OCI-LY3 (cell line): ENCODE measurements at regions not wholly inside any gene's neighbourhood (a gene's known extent, or its start where the extent isn't known, plus 50 kb on each side); places are given as distances from the start of the nearest gene placed in this dataset.

Experiments used
- EZH2phosphoT487 ChIP-seq: fragments of 200-600 bp; shearing (Covaris generic); IDR thresholded peaks from 2 replicates; pipeline ENCODE4 v1.6.1; 2018; ENCODE audit warnings: antibody characterized with exemption, mixed run types, low read depth
- TF ChIP-seq, protein P1 (sequence below): fragments of 200-600, 300-600 bp; sonication (generic); IDR thresholded peaks from 2 replicates; pipeline ENCODE4 v1.5.1; 2014; ENCODE audit warnings: antibody characterized with exemption, low read length, low read depth

DNA sequence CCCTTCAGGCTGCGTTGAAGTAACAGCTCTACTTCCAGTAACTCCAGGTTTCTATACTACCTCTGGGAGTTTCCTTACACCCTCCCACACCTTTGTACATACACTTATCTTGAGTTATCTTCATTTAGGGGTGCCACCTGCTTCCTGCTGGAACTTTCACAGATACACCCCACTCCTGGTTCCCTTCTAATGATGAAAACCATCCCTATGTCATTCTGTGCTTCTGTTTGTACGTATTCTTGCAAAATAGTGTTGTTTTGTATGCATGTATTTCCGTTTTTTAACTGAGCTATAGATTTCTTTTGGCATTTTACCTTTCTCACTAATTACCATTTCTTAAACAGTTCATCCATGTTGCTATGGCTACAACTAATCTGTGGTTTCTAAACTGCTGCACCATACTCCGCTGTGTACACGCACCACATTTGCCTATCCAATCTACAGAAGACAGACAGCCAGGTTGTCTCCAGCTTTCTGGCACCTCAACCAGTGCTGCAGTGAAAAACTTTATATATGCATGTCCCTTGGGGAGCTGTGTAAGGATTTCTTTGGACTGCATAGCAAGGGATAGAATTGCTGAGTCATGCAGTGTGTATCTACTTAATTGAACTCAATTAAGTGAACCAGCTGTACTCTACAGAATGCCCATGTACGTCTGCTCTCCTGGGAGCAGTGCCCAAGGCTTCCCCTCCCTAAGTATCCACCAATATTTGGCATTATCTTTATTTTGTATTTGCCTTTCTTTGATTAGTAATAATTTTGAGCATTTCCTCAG lies 61.4 kb upstream of the ST8SIA2 start:
- TF ChIP-seq, protein P1, sequence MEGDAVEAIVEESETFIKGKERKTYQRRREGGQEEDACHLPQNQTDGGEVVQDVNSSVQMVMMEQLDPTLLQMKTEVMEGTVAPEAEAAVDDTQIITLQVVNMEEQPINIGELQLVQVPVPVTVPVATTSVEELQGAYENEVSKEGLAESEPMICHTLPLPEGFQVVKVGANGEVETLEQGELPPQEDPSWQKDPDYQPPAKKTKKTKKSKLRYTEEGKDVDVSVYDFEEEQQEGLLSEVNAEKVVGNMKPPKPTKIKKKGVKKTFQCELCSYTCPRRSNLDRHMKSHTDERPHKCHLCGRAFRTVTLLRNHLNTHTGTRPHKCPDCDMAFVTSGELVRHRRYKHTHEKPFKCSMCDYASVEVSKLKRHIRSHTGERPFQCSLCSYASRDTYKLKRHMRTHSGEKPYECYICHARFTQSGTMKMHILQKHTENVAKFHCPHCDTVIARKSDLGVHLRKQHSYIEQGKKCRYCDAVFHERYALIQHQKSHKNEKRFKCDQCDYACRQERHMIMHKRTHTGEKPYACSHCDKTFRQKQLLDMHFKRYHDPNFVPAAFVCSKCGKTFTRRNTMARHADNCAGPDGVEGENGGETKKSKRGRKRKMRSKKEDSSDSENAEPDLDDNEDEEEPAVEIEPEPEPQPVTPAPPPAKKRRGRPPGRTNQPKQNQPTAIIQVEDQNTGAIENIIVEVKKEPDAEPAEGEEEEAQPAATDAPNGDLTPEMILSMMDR, result no peak
- TF ChIP-seq EZH2phosphoT487, result no peak
